Smooth muscle cell (in vitro differentiated cells): ENCODE measurements at regions not wholly inside any gene's neighbourhood (a gene's known extent, or its start where the extent isn't known, plus 50 kb on each side); places are given as distances from the start of the nearest gene placed in this dataset.

Experiments
- DNase-seq: peaks from one replicate; lab custom pipeline; 2025; ENCODE audit not compliant: unreplicated experiment; lab: John Stamatoyannopoulos, UW
- H2AFZ ChIP-seq: fragments of 200-600 bp; sonication (generic); 2 replicates; pipeline ENCODE4 v1.6.0; 2016; ENCODE audit warnings: antibody characterized with exemption, low read depth, mild to moderate bottlenecking
- H3F3A ChIP-seq: fragments of 200-600 bp; sonication (generic); 2 replicates; pipeline ENCODE4 v1.6.0; 2017; ENCODE audit warnings: antibody characterized with exemption, low read depth
- H3K27ac ChIP-seq: fragments of 200-600 bp; sonication (generic); 2 replicates; pipeline ENCODE4 v1.5.1; 2016; ENCODE audit warnings: low read depth, mild to moderate bottlenecking
- H3K27me3 ChIP-seq: fragments of 200-600 bp; sonication (generic); 2 replicates; pipeline ENCODE4 v1.6.1; 2016; ENCODE audit warnings: low read depth, mild to moderate bottlenecking
- H3K36me3 ChIP-seq: fragments of 200-600 bp; sonication (generic); 2 replicates; pipeline ENCODE4 v1.5.1; 2016; ENCODE audit warnings: low read depth
- H3K4me1 ChIP-seq: fragments of 200-600 bp; sonication (generic); 2 replicates; pipeline ENCODE4 v1.5.1; 2016; ENCODE audit warnings: low read depth
- H3K4me2 ChIP-seq: fragments of 200-600 bp; sonication (generic); 2 replicates; pipeline ENCODE4 v1.6.0; 2016; ENCODE audit warnings: mild to moderate bottlenecking
- H3K4me3 ChIP-seq: fragments of 200-600 bp; sonication (generic); 2 replicates; pipeline ENCODE4 v1.5.1; 2016; ENCODE audit warnings: mild to moderate bottlenecking
- H3K79me2 ChIP-seq: fragments of 200-600 bp; sonication (generic); 2 replicates; pipeline ENCODE4 v1.6.0; 2016; ENCODE audit warnings: low read depth, mild to moderate bottlenecking
- H3K9ac ChIP-seq: fragments of 200-600 bp; sonication (generic); 2 replicates; pipeline ENCODE4 v1.6.0; 2016; ENCODE audit warnings: low read depth
- H3K9me3 ChIP-seq: fragments of 200-600 bp; sonication (generic); replicated peaks from 2 replicates; pipeline ENCODE4 v1.5.1; 2016; ENCODE audit warnings: low read depth
- H4K20me1 ChIP-seq: fragments of 200-600 bp; sonication (generic); 2 replicates; pipeline ENCODE4 v1.6.0; 2016; ENCODE audit warnings: low read depth
- WGBS: methylation state at CpG from one replicate; pipeline ENCODE4 v1.1.7; 2016; ENCODE audit warnings: low lambda C conversion rate; 5-methylcytosine and 5-hydroxymethylcytosine counted together
- TF ChIP-seq, protein P1 (sequence below): fragments of 200-600 bp; sonication (generic); IDR thresholded peaks from 2 replicates; pipeline ENCODE4 v1.5.1; 2017; ENCODE audit warnings: borderline replicate concordance, mild to moderate bottlenecking, antibody characterized with exemption; ENCODE audit not compliant: insufficient read depth, poor library complexity, severe bottlenecking

DNA sequence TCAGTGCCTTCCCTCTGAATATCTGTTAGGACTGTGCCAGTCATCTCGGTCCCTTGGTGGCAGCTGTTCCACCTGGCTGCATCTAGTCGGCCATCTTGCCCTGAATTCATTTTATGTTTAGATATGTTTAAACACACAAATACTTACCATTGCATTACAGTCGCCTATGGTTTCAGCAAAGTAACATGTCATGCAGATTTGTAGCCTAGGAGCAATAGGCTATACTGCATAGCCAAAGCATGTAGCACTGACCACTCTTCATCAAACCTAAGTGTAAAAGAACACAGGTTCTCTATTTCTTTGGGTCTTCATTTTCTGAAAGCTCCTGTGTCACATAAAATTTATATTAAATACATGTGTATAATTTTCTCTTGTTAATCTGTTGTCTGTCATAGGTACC is 118.9 kb upstream of the THSD7A start:
- Histone ChIP-seq H3K36me3 (no peaks in the 10 kb centered on the region), H3K4me2 (no peak overlapping the region), H3K27me3 (no peaks in the 10 kb centered on the region), H4K20me1 (no peaks in the 10 kb centered on the region), H3K27ac (no peak overlapping the region), H3K79me2 (no peaks in the 10 kb centered on the region), H3K4me1 (no peaks in the 10 kb centered on the region), H3K9ac (no peak overlapping the region), H3K4me3 (no peak overlapping the region), H2AFZ (no peak overlapping the region), H3F3A (no peaks in the 10 kb centered on the region), H3K9me3 (no peaks in the 10 kb centered on the region)
- TF ChIP-seq, protein P1, sequence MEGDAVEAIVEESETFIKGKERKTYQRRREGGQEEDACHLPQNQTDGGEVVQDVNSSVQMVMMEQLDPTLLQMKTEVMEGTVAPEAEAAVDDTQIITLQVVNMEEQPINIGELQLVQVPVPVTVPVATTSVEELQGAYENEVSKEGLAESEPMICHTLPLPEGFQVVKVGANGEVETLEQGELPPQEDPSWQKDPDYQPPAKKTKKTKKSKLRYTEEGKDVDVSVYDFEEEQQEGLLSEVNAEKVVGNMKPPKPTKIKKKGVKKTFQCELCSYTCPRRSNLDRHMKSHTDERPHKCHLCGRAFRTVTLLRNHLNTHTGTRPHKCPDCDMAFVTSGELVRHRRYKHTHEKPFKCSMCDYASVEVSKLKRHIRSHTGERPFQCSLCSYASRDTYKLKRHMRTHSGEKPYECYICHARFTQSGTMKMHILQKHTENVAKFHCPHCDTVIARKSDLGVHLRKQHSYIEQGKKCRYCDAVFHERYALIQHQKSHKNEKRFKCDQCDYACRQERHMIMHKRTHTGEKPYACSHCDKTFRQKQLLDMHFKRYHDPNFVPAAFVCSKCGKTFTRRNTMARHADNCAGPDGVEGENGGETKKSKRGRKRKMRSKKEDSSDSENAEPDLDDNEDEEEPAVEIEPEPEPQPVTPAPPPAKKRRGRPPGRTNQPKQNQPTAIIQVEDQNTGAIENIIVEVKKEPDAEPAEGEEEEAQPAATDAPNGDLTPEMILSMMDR = no peak
- WGBS = 94% methylated on average over 3 of the region's 3 CpGs
- no peak for DNase-seq

DNA sequence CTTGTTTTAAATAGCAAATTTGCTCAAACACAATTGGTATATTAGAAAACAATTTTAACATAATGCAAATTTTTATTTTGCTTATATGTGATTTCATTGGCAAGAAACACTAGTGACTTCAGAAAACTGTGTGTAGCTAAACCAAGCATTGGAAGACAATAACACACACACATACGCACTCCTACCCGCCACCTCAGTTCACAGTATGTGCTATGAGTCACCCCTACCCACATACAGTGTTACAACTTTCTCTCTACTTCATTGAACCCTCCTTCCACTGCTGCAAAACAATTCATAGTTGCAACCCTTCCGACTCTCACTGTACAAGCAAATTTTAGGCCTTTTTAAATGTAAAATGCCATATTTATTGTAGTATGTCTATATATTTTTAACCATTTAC is 119.9 kb upstream of the THSD7A start:
- Histone ChIP-seq H3K4me1 (no peaks in the 10 kb centered on the region), H3K79me2 (no peaks in the 10 kb centered on the region), H3F3A (no peaks in the 10 kb centered on the region)

DNA sequence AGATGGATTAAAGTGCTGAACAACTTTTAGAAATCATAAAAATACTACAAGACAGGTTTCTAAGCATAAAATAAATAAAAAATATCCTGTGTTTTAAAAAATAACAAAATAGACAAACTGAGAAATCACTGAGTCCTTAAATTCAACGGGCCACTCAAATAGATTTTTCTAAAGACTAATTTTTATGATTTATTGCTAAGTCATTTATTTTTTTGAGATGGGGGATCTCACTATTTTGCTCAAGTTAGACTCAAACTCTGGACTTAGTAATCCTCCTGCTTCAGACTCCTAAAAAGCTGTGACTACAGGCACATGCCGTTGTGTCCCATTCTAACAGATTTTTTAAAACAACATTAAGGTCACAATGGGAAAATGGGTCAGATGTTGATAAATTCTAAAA is 121.0 kb upstream of the THSD7A start:
- TF ChIP-seq, protein P1 = no peak
- H3K79me2 ChIP-seq = no peaks in the 10 kb centered on the region

More for the DNA sequence above, 119.9 kb upstream of the THSD7A start:
- Histone ChIP-seq H3K9ac (no peak overlapping the region), H3K36me3 (no peaks in the 10 kb centered on the region), H3K27ac (no peak overlapping the region), H4K20me1 (no peaks in the 10 kb centered on the region), H3K4me2 (no peak overlapping the region), H3K4me3 (no peak overlapping the region), H2AFZ (no peak overlapping the region), H3K27me3 (no peaks in the 10 kb centered on the region), H3K9me3 (no peaks in the 10 kb centered on the region)
- WGBS = 79% methylated on average over 3 of the region's 3 CpGs
- TF ChIP-seq, protein P1 = no peak
- DNase-seq = no peak

DNA sequence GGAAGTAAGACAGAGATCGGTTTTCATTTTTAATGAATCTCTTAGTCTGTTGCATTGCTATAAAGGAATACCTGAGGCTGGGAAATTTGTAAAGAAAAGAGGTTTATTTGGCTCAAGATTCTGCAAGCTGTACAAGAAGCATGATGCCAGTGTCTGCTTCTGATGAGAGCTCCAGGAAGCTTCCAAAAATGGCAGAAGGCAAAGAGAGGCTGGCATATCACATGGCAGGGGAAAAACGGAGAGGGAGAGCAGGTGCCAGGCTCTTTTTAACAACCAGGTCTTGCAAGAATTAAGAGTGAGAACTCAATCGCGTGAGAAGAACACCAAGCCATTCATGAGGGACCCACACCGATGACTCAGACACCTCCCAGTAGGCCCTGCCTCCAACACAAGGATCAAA is 125.0 kb upstream of the THSD7A start:
- H3K36me3 ChIP-seq = no peaks in the 10 kb centered on the region
- H4K20me1 ChIP-seq = no peaks in the 10 kb centered on the region
- H3F3A ChIP-seq = no peaks in the 10 kb centered on the region
- TF ChIP-seq, protein P1 = no peak
- no peaks in the 10 kb centered on the region for H3K4me1 ChIP-seq
- no peaks in the 10 kb centered on the region for H3K79me2 ChIP-seq
- H3K4me2 ChIP-seq = no peak overlapping the region
- no peaks in the 10 kb centered on the region for H3K27me3 ChIP-seq
- no peak overlapping the region for H2AFZ ChIP-seq
- no peak for DNase-seq
- no peaks in the 10 kb centered on the region for H3K9me3 ChIP-seq
- H3K9ac ChIP-seq = no peak overlapping the region
- no peak overlapping the region for H3K4me3 ChIP-seq
- H3K27ac ChIP-seq = no peak overlapping the region
- WGBS = 89% methylated on average over 5 of the region's 5 CpGs

More for the DNA sequence above, 121.0 kb upstream of the THSD7A start:
- no peak overlapping the region for H3K4me3 ChIP-seq
- H3K27me3 ChIP-seq = no peaks in the 10 kb centered on the region
- no peak for DNase-seq
- no peaks in the 10 kb centered on the region for H3F3A ChIP-seq
- no peaks in the 10 kb centered on the region for H4K20me1 ChIP-seq
- H3K27ac ChIP-seq = no peak overlapping the region
- no peak overlapping the region for H2AFZ ChIP-seq
- no peaks in the 10 kb centered on the region for H3K4me1 ChIP-seq
- H3K4me2 ChIP-seq = no peak overlapping the region
- H3K9me3 ChIP-seq = no peaks in the 10 kb centered on the region
- no peak overlapping the region for H3K9ac ChIP-seq
- no peaks in the 10 kb centered on the region for H3K36me3 ChIP-seq
- WGBS = 74% methylated on average over 2 of the region's 2 CpGs
